GM12874 (cell line): ENCODE measurements at regions not wholly inside any gene's neighbourhood (a gene's known extent, or its start where the extent isn't known, plus 50 kb on each side); places are given as distances from the start of the nearest gene placed in this dataset.

Experiments used
- TF ChIP-seq, protein P1 (sequence below): IDR thresholded peaks from 2 replicates; pipeline ENCODE4 v1.5.1; 2011; ENCODE audit warnings: low read depth, mild to moderate bottlenecking, control low read depth, low read length, moderate library complexity; ENCODE audit not compliant: insufficient read depth

- TF ChIP-seq, protein P1, sequence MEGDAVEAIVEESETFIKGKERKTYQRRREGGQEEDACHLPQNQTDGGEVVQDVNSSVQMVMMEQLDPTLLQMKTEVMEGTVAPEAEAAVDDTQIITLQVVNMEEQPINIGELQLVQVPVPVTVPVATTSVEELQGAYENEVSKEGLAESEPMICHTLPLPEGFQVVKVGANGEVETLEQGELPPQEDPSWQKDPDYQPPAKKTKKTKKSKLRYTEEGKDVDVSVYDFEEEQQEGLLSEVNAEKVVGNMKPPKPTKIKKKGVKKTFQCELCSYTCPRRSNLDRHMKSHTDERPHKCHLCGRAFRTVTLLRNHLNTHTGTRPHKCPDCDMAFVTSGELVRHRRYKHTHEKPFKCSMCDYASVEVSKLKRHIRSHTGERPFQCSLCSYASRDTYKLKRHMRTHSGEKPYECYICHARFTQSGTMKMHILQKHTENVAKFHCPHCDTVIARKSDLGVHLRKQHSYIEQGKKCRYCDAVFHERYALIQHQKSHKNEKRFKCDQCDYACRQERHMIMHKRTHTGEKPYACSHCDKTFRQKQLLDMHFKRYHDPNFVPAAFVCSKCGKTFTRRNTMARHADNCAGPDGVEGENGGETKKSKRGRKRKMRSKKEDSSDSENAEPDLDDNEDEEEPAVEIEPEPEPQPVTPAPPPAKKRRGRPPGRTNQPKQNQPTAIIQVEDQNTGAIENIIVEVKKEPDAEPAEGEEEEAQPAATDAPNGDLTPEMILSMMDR, result no peak
Measured at GRCh38 chr11:97259884-97260283, 870.1 kb downstream of the JRKL start.

DNA sequence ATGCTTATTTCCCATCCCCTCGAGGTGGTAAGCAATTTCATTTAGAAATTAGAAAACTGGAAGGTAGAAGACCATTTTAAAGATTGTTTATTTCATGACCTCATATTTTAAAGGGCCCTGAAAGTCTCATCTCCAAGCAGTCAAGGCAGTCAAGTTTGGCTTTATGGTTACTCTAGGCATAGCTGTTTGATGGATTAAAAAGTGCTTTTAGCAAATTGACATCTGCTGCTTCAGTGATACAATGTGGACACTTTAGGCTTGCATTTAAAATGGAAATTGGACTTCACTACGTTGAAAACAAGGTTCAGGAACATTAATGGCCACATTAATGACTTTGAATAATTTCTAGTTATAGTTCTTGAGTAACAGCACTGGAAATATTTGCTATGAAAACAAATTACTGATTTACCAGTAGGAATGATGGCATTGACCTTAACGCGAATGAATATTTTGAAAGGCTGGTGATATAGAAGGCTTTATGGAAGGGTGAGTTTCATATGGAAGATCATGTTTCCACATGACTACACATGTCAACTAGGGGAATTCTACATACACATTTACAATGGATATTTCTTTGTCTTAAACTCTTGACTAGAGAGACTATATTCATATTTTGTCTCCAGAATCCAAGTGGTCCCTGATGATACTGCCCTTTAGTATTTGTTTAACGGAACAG lies 873.5 kb downstream of the JRKL start:
- TF ChIP-seq, protein P1, result no peak

DNA sequence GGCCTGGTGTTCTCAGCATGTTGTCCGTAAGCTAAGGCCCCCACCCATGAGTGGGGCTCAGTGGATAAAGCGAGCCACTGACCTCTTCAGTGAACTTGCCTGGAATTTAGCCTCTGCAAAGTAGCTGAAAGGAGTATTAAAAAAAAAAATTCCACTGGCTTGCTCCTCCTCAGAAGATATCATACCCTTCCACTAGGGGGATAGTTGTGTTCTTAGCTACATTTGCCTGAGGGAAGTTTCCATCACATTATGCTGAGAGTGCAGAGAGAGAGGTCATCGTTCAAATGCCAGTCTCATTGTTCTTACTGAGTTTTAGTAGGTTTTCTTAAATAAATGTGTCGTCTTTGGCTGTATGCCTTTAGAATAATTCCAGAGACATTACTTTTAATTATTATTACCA lies 879.7 kb downstream of the JRKL start:
- TF ChIP-seq, protein P1, result peak; percentile 28; the same call in 1 of the 2 replicates

- TF ChIP-seq, protein P1, result no peak
Measured at GRCh38 chr11:97279341-97279740, 889.5 kb downstream of the JRKL start.

DNA sequence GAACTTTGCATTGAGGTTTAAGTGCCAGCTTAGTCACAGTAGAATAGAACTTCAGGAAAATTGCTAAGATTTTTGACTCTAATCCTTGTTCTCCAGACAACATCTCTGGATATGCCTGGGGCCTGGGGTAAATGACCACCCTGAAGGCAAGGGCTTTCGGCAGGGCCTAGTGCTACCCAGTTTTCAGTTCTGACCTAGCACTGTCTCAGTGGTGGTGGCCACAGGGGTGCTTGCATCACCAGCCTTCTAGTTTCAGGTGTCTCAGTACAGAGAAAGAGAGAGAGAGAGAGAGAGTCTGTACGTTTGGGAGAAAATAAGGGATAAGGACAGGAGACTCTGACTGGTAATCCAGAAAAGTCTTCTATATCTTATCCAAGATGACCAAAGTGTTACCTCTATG lies 890.5 kb downstream of the JRKL start:
- TF ChIP-seq, protein P1, result no peak

DNA sequence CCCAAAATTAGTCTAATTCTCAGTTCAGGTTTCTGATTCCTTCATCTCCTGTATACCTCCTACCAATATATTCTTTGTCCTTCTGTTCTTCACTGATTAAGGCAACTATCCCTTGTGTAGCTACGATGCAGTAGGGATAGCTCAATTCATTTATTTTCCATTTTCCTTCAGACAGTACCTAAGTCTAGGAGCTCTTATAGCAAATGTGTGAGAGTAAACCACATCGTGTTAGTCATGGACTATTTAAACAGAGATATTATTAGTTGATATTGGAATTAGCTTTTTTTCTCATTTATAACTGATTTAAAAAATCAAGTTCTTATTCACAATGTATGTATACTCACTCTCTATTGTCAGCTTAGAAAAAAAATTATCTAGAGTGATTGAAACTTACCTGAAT lies 900.0 kb downstream of the JRKL start:
- TF ChIP-seq, protein P1, result no peak

GRCh38 chr11:97290464-97291041 lies 900.7 kb downstream of the JRKL start:
- TF ChIP-seq, protein P1, result no peak
